Parathyroid adenoma (tissue), 2 donors: ENCODE measurements at regions not wholly inside any gene's neighbourhood (a gene's known extent, or its start where the extent isn't known, plus 50 kb on each side); places are given as distances from the start of the nearest gene placed in this dataset.

Source experiments
- H2AFZ ChIP-seq: fragments of 300-600 bp; sonication (generic); one replicate; pipeline ENCODE4 v1.7.0; 2017; ENCODE audit warnings: antibody characterized with exemption, mild to moderate bottlenecking
- H3K27ac ChIP-seq: fragments of 300-600 bp; sonication (generic); one replicate; pipeline ENCODE4 v1.7.0; 2017
- H3K27me3 ChIP-seq: fragments of 300-600 bp; sonication (generic); one replicate; pipeline ENCODE4 v1.7.0; 2017; ENCODE audit warnings: low read length; ENCODE audit not compliant: control insufficient read depth, insufficient read depth
- H3K36me3 ChIP-seq: fragments of 300-600 bp; sonication (generic); one replicate; pipeline ENCODE4 v1.7.0; 2017; ENCODE audit warnings: low read length; ENCODE audit not compliant: control insufficient read depth, insufficient read depth
- H3K4me1 ChIP-seq: fragments of 300-600 bp; sonication (generic); one replicate; pipeline ENCODE4 v1.7.0; 2017; ENCODE audit warnings: control low read depth
- H3K4me2 ChIP-seq: fragments of 300-600 bp; sonication (generic); one replicate; pipeline ENCODE4 v1.7.0; 2017; ENCODE audit warnings: low read length
- H3K4me3 ChIP-seq: fragments of 300-600 bp; sonication (generic); one replicate; pipeline ENCODE4 v1.7.0; 2017; ENCODE audit warnings: low read depth, low read length
- H3K79me2 ChIP-seq: fragments of 300-600 bp; sonication (generic); one replicate; pipeline ENCODE4 v1.7.0; 2017; ENCODE audit warnings: control low read depth
- H3K9ac ChIP-seq: fragments of 300-600 bp; sonication (generic); one replicate; pipeline ENCODE4 v1.7.0; 2017; ENCODE audit warnings: mild to moderate bottlenecking
- H3K9me3 ChIP-seq: fragments of 300-600 bp; sonication (generic); one replicate; pipeline ENCODE4 v1.7.0; 2017; ENCODE audit warnings: low read length; ENCODE audit not compliant: control insufficient read depth
- CTCF ChIP-seq: fragments of 300-600 bp; sonication (generic); IDR thresholded peaks from one replicate; pipeline ENCODE4 v1.7.0; 2017; ENCODE audit warnings: antibody characterized with exemption, mild to moderate bottlenecking
- donor health status: primary hyperparathyroidism.

- no peak overlapping the region for H3K4me3 ChIP-seq
- H3K79me2 ChIP-seq = no peaks in the 10 kb centered on the region
- H3K27ac ChIP-seq = no peak overlapping the region
- H3K9me3 ChIP-seq = no peaks in the 10 kb centered on the region
- H3K4me1 ChIP-seq = no peaks in the 10 kb centered on the region
- H2AFZ ChIP-seq = no peak overlapping the region
- H3K9ac ChIP-seq = no peak overlapping the region
- no peaks in the 10 kb centered on the region for H3K36me3 ChIP-seq
- no peak overlapping the region for H3K4me2 ChIP-seq
- TF ChIP-seq CTCF = no peak
- H3K27me3 ChIP-seq = no peaks in the 10 kb centered on the region
These were observed 327.7 kb downstream of the SATB1 start for GRCh38 chr3:18097473-18097872.

GRCh38 chr3:18092726-18093125, 332.4 kb downstream of the SATB1 start:
- no peak overlapping the region for H3K9ac ChIP-seq
- H3K36me3 ChIP-seq = no peaks in the 10 kb centered on the region
- TF ChIP-seq CTCF = no peak
- no peaks in the 10 kb centered on the region for H3K9me3 ChIP-seq
- no peaks in the 10 kb centered on the region for H3K79me2 ChIP-seq
- no peak overlapping the region for H2AFZ ChIP-seq
- H3K27me3 ChIP-seq = no peaks in the 10 kb centered on the region
- no peak overlapping the region for H3K27ac ChIP-seq
- H3K4me3 ChIP-seq = no peak overlapping the region
- no peaks in the 10 kb centered on the region for H3K4me1 ChIP-seq
- no peak overlapping the region for H3K4me2 ChIP-seq

GRCh38 chr3:18090377-18090776, 334.8 kb downstream of the SATB1 start:
- no peaks in the 10 kb centered on the region for H3K27me3 ChIP-seq
- H3K27ac ChIP-seq = no peak overlapping the region
- TF ChIP-seq CTCF = no peak
- H2AFZ ChIP-seq = no peak overlapping the region
- no peak overlapping the region for H3K4me3 ChIP-seq
- H3K9me3 ChIP-seq = no peaks in the 10 kb centered on the region
- no peaks in the 10 kb centered on the region for H3K36me3 ChIP-seq
- no peak overlapping the region for H3K9ac ChIP-seq
- H3K79me2 ChIP-seq = no peaks in the 10 kb centered on the region
- H3K4me1 ChIP-seq = no peaks in the 10 kb centered on the region
- H3K4me2 ChIP-seq = no peak overlapping the region

- H3K27me3 ChIP-seq = no peaks in the 10 kb centered on the region
- no peak overlapping the region for H3K4me2 ChIP-seq
- no peak overlapping the region for H3K27ac ChIP-seq
- no peak for TF ChIP-seq CTCF
- H3K36me3 ChIP-seq = no peaks in the 10 kb centered on the region
- no peak overlapping the region for H3K9ac ChIP-seq
- no peak overlapping the region for H2AFZ ChIP-seq
- no peaks in the 10 kb centered on the region for H3K4me1 ChIP-seq
- H3K4me3 ChIP-seq = no peak overlapping the region
- no peaks in the 10 kb centered on the region for H3K9me3 ChIP-seq
- no peaks in the 10 kb centered on the region for H3K79me2 ChIP-seq
These were observed 337.2 kb downstream of the SATB1 start for GRCh38 chr3:18087988-18088387.

GRCh38 chr3:18086760-18087159, 338.4 kb downstream of the SATB1 start:
- H3K4me1 ChIP-seq = no peaks in the 10 kb centered on the region
- no peak overlapping the region for H2AFZ ChIP-seq

More at GRCh38 chr3:18086760-18087159, 338.4 kb downstream of the SATB1 start:
- TF ChIP-seq CTCF = no peak
- Histone ChIP-seq H3K27me3 (no peaks in the 10 kb centered on the region), H3K36me3 (no peaks in the 10 kb centered on the region), H3K4me3 (no peak overlapping the region), H3K79me2 (no peaks in the 10 kb centered on the region), H3K27ac (no peak overlapping the region), H3K4me2 (no peak overlapping the region), H3K9ac (no peak overlapping the region), H3K9me3 (no peaks in the 10 kb centered on the region)
